ENCODE measurements at regions not wholly inside any gene's neighbourhood (a gene's known extent, or its start where the extent isn't known, plus 50 kb on each side); places are given as distances from the start of the nearest gene placed in this dataset.

GRCh38 chr2:180144338-180144813, 137.3 kb upstream of the CWC22 start:
- Mint-ChIP-seq H3K27me3 (ENCODE audit: low read depth) (no peaks in the 10 kb centered on the region), H3K4me1 (peaks cover 11% of the 10 kb centered on the region), H3K27ac (ENCODE audit: unreplicated experiment) (no peak overlapping the region), H3K4me3 (no peak overlapping the region), H3K9me3 (peaks cover 7% of the 10 kb centered on the region), H3K36me3 (ENCODE audit: low read depth) (no peaks in the 10 kb centered on the region)
- no peak for TF ChIP-seq CTCF (conservative IDR thresholded peaks at IDR 0.05)
- no peak for DNase-seq (ENCODE audit: low read depth, low spot score)

GRCh38 chr2:180143633-180144337, 136.7 kb upstream of the CWC22 start:
- Mint-ChIP-seq H3K4me1 (peaks cover 11% of the 10 kb centered on the region), H3K27ac (ENCODE audit: unreplicated experiment) (peak overlapping the region; percentile 91), H3K4me3 (no peak overlapping the region), H3K36me3 (ENCODE audit: low read depth) (no peaks in the 10 kb centered on the region), H3K27me3 (ENCODE audit: low read depth) (no peaks in the 10 kb centered on the region), H3K9me3 (peaks cover 7% of the 10 kb centered on the region)
- no peak for DNase-seq (ENCODE audit: low read depth, low spot score)
- TF ChIP-seq CTCF (conservative IDR thresholded peaks at IDR 0.05) = no peak

- no peak overlapping the region for H3K27ac Mint-ChIP-seq (ENCODE audit: unreplicated experiment)
- TF ChIP-seq CTCF (conservative IDR thresholded peaks at IDR 0.05) = no peak
- peaks cover 5% of the 10 kb centered on the region for H3K9me3 Mint-ChIP-seq
- H3K36me3 Mint-ChIP-seq (ENCODE audit: low read depth) = no peaks in the 10 kb centered on the region
- H3K27me3 Mint-ChIP-seq (ENCODE audit: low read depth) = no peaks in the 10 kb centered on the region
- no peak for DNase-seq (ENCODE audit: low read depth, low spot score)
- no peak overlapping the region for H3K4me3 Mint-ChIP-seq
- peaks cover 11% of the 10 kb centered on the region for H3K4me1 Mint-ChIP-seq
Measured at GRCh38 chr2:180141600-180141999, 134.5 kb upstream of the CWC22 start.

- no peak for TF ChIP-seq CTCF (conservative IDR thresholded peaks at IDR 0.05)
- Mint-ChIP-seq H3K27me3 (ENCODE audit: low read depth) (no peaks in the 10 kb centered on the region), H3K36me3 (ENCODE audit: low read depth) (no peaks in the 10 kb centered on the region), H3K4me1 (peaks cover 6% of the 10 kb centered on the region), H3K9me3 (peaks cover 4% of the 10 kb centered on the region), H3K4me3 (no peak overlapping the region), H3K27ac (ENCODE audit: unreplicated experiment) (no peak overlapping the region)
- DNase-seq (ENCODE audit: low read depth, low spot score) = no peak
Measured at GRCh38 chr2:180133736-180134135, 126.6 kb upstream of the CWC22 start.

DNA sequence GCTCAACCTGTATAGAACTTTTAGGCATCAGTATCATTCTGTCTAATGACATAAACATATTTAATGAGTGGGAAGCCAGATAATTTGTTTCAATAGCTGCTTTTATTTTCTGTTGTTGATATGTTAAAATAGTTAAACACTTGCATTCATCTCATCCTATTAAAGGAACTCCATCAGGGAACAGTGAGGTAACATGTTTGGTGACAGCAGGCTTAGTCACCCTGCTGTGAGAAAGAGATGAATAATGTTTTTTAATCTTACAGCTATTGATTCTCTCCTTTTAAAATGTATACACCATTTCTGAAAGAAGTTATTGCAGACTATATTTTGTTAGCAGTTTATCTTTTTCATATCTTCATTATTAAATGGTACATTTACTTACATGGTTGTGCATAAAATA, 123.3 kb upstream of the CWC22 start:
- no peak for TF ChIP-seq CTCF (conservative IDR thresholded peaks at IDR 0.05)
- H3K27ac Mint-ChIP-seq (ENCODE audit: unreplicated experiment) = no peak overlapping the region
- no peaks in the 10 kb centered on the region for H3K27me3 Mint-ChIP-seq (ENCODE audit: low read depth)
- H3K9me3 Mint-ChIP-seq = peaks cover 4% of the 10 kb centered on the region
- H3K4me1 Mint-ChIP-seq = peaks cover 15% of the 10 kb centered on the region
- no peaks in the 10 kb centered on the region for H3K36me3 Mint-ChIP-seq (ENCODE audit: low read depth)
- no peak for DNase-seq (ENCODE audit: low read depth, low spot score)
- H3K4me3 Mint-ChIP-seq = no peak overlapping the region
